ENCODE measurements at regions not wholly inside any gene's neighbourhood (a gene's known extent, or its start where the extent isn't known, plus 50 kb on each side); places are given as distances from the start of the nearest gene placed in this dataset.

GRCh38 chr2:145765874-145766273 lies 1246.0 kb upstream of the ZEB2 start:
- Histone ChIP-seq H3K9me3 (replicated peaks in 1 of 3) (no peaks in the 10 kb centered on the region), H3K4me3 (no peak overlapping the region), H3K36me3 (replicated peaks in 1 of 2) (no peaks in the 10 kb centered on the region), H3K27me3 (no peaks in the 10 kb centered on the region), H3K4me1 (replicated peaks in 1 of 2) (no peaks in the 10 kb centered on the region), H3K27ac (no peak overlapping the region)
- intact Hi-C loops (cut with DNase I), result no loop called here
- WGBS, 4 donors, result 50 to 100% (median 95%) methylated on average over 1 of the region's 1 CpG
- TF ChIP-seq CTCF (IDR thresholded peaks at IDR 0.05) (no peak), POLR2A (IDR thresholded peaks at IDR 0.05) (no peak)
- DNase-seq, result no peak

GRCh38 chr2:145764631-145765030 lies 1244.7 kb upstream of the ZEB2 start:
- WGBS, 4 donors, result 75 to 87% (median 81%) methylated on average over 6 of the region's 6 CpGs
- no peak overlapping the region for H3K4me3 ChIP-seq
- intact Hi-C loops (cut with DNase I), result no loop called here
- no peaks in the 10 kb centered on the region for H3K27me3 ChIP-seq
- H3K9me3 ChIP-seq (replicated peaks in 1 of 3), result no peaks in the 10 kb centered on the region
- H3K4me1 ChIP-seq (replicated peaks in 1 of 2), result no peaks in the 10 kb centered on the region
- peak in 2 of 7 donors; percentile 6 to 29 for DNase-seq
- no peaks in the 10 kb centered on the region for H3K36me3 ChIP-seq (replicated peaks in 1 of 2)
- no peak for TF ChIP-seq CTCF (IDR thresholded peaks at IDR 0.05)
- no peak for TF ChIP-seq POLR2A (IDR thresholded peaks at IDR 0.05)
- no peak overlapping the region for H3K27ac ChIP-seq

GRCh38 chr2:145760781-145761649 lies 1241.1 kb upstream of the ZEB2 start:
- Histone ChIP-seq H3K27ac (no peak overlapping the region), H3K36me3 (replicated peaks in 1 of 2) (no peaks in the 10 kb centered on the region), H3K4me3 (no peak overlapping the region), H3K27me3 (no peaks in the 10 kb centered on the region), H3K4me1 (replicated peaks in 1 of 2) (no peaks in the 10 kb centered on the region), H3K9me3 (replicated peaks in 1 of 3) (no peaks in the 10 kb centered on the region)
- DNase-seq, result no peak
- TF ChIP-seq CTCF (IDR thresholded peaks at IDR 0.05) (no peak), POLR2A (IDR thresholded peaks at IDR 0.05) (no peak)
- 66 to 88% (median 85%) methylated on average over 4 of the region's 4 CpGs for WGBS, 4 donors
- intact Hi-C loops (cut with DNase I), result no loop called here

GRCh38 chr2:145759228-145759915 lies 1239.5 kb upstream of the ZEB2 start:
- intact Hi-C loops (cut with DNase I), result no loop called here
- no peaks in the 10 kb centered on the region for H3K27me3 ChIP-seq
- WGBS, 4 donors, result 75 to 95% (median 91%) methylated on average over 3 of the region's 3 CpGs
- no peaks in the 10 kb centered on the region for H3K4me1 ChIP-seq (replicated peaks in 1 of 2)
- no peak for DNase-seq
- H3K36me3 ChIP-seq (replicated peaks in 1 of 2), result no peaks in the 10 kb centered on the region
- H3K9me3 ChIP-seq (replicated peaks in 1 of 3), result no peaks in the 10 kb centered on the region
- no peak overlapping the region for H3K4me3 ChIP-seq
- H3K27ac ChIP-seq, result no peak overlapping the region
- TF ChIP-seq POLR2A (IDR thresholded peaks at IDR 0.05) (no peak), CTCF (IDR thresholded peaks at IDR 0.05) (no peak)
